ENCODE measurements at regions not wholly inside any gene's neighbourhood (a gene's known extent, or its start where the extent isn't known, plus 50 kb on each side); places are given as distances from the start of the nearest gene placed in this dataset.

DNA sequence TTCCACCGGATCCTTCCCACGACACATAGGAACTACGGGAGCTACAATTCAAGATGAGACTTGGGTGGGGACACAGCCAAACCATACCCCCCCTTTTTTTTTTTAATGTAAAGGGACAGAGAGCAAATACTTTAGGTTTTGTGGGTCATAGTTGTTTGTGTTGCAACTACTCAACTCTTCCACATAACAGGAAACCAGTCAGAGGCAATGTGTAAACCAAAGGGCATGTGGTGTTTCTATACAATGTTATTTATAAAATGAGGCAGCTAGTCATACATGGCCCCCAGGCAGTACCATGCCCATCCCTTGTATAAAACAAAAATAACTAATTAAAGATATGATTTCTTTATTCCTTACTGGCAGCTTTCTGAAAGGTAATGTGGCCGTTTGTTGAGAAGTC is 845.4 kb upstream of the ADAMTS5 start:
- TF ChIP-seq, protein P1, sequence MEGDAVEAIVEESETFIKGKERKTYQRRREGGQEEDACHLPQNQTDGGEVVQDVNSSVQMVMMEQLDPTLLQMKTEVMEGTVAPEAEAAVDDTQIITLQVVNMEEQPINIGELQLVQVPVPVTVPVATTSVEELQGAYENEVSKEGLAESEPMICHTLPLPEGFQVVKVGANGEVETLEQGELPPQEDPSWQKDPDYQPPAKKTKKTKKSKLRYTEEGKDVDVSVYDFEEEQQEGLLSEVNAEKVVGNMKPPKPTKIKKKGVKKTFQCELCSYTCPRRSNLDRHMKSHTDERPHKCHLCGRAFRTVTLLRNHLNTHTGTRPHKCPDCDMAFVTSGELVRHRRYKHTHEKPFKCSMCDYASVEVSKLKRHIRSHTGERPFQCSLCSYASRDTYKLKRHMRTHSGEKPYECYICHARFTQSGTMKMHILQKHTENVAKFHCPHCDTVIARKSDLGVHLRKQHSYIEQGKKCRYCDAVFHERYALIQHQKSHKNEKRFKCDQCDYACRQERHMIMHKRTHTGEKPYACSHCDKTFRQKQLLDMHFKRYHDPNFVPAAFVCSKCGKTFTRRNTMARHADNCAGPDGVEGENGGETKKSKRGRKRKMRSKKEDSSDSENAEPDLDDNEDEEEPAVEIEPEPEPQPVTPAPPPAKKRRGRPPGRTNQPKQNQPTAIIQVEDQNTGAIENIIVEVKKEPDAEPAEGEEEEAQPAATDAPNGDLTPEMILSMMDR (IDR thresholded peaks at IDR 0.05), result no peak
- TF ChIP-seq POLR2A (IDR thresholded peaks at IDR 0.05), result no peak
